ENCODE measurements at regions not wholly inside any gene's neighbourhood (a gene's known extent, or its start where the extent isn't known, plus 50 kb on each side); places are given as distances from the start of the nearest gene placed in this dataset.

- H3K36me3 ChIP-seq (replicated peaks in 1 of 2; ENCODE audit: insufficient read depth in 1 of 2, low read depth in 2 of 2): no peaks in the 10 kb centered on the region
- no peak overlapping the region for H3K27ac ChIP-seq
- ATAC-seq: no peak
- H3K4me3 ChIP-seq: no peak overlapping the region
- H3K9me3 ChIP-seq: no peaks in the 10 kb centered on the region
- 79 to 82% methylated on average over 14 of the region's 14 CpGs for WGBS, 2 donors
- no peak for DNase-seq
- no peaks in the 10 kb centered on the region for H3K27me3 ChIP-seq
- intact Hi-C loops (cut with DNase I): no loop called here
- peaks cover 17% of the 10 kb centered on the region for H3K4me1 ChIP-seq
- TF ChIP-seq, protein P1, sequence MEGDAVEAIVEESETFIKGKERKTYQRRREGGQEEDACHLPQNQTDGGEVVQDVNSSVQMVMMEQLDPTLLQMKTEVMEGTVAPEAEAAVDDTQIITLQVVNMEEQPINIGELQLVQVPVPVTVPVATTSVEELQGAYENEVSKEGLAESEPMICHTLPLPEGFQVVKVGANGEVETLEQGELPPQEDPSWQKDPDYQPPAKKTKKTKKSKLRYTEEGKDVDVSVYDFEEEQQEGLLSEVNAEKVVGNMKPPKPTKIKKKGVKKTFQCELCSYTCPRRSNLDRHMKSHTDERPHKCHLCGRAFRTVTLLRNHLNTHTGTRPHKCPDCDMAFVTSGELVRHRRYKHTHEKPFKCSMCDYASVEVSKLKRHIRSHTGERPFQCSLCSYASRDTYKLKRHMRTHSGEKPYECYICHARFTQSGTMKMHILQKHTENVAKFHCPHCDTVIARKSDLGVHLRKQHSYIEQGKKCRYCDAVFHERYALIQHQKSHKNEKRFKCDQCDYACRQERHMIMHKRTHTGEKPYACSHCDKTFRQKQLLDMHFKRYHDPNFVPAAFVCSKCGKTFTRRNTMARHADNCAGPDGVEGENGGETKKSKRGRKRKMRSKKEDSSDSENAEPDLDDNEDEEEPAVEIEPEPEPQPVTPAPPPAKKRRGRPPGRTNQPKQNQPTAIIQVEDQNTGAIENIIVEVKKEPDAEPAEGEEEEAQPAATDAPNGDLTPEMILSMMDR (IDR thresholded peaks at IDR 0.05): no peak
- no peak for TF ChIP-seq POLR2A (IDR thresholded peaks at IDR 0.05)
Measured at GRCh38 chr15:62934236-62934971, 108.1 kb upstream of the TPM1 start.

- WGBS, 2 donors: 55 to 62% methylated on average over 8 to 12 of the region's 12 CpGs
- H3K27ac ChIP-seq: no peak overlapping the region
Measured at GRCh38 chr15:62935300-62936081, 107.1 kb upstream of the TPM1 start.

GRCh38 chr15:62938825-62939224 is 103.7 kb upstream of the TPM1 start:
- ATAC-seq: peak; percentile 61
- no peak overlapping the region for H3K27ac ChIP-seq
- no peak for DNase-seq
- H3K4me3 ChIP-seq: no peak overlapping the region
- 29 to 32% methylated on average over 3 of the region's 3 CpGs for WGBS, 2 donors
- TF ChIP-seq, protein P1 (IDR thresholded peaks at IDR 0.05): no peak
- no peak for TF ChIP-seq POLR2A (IDR thresholded peaks at IDR 0.05)
- intact Hi-C loops (cut with DNase I): no loop called here
- peaks cover 34% of the 10 kb centered on the region for H3K4me1 ChIP-seq
- H3K36me3 ChIP-seq (replicated peaks in 1 of 2; ENCODE audit: insufficient read depth in 1 of 2, low read depth in 2 of 2): no peaks in the 10 kb centered on the region
- H3K9me3 ChIP-seq: no peaks in the 10 kb centered on the region
- H3K27me3 ChIP-seq: no peaks in the 10 kb centered on the region

More at GRCh38 chr15:62935300-62936081, 107.1 kb upstream of the TPM1 start:
- H3K27me3 ChIP-seq: no peaks in the 10 kb centered on the region
- no peak overlapping the region for H3K4me3 ChIP-seq
- TF ChIP-seq, protein P1 (IDR thresholded peaks at IDR 0.05): no peak
- no peak for TF ChIP-seq POLR2A (IDR thresholded peaks at IDR 0.05)
- intact Hi-C loops (cut with DNase I): no loop called here
- H3K4me1 ChIP-seq: peaks cover 27% of the 10 kb centered on the region
- ATAC-seq (no peak), DNase-seq (no peak)
- H3K9me3 ChIP-seq: no peaks in the 10 kb centered on the region
- no peaks in the 10 kb centered on the region for H3K36me3 ChIP-seq (replicated peaks in 1 of 2; ENCODE audit: insufficient read depth in 1 of 2, low read depth in 2 of 2)

- no peak for DNase-seq
- Histone ChIP-seq H3K27me3 (no peaks in the 10 kb centered on the region), H3K36me3 (replicated peaks in 1 of 2; ENCODE audit: insufficient read depth in 1 of 2, low read depth in 2 of 2) (no peaks in the 10 kb centered on the region), H3K27ac (peak overlapping the region in 2 of 4 donors; percentile 15 to 45), H3K9me3 (no peaks in the 10 kb centered on the region), H3K4me3 (no peak overlapping the region), H3K4me1 (peaks cover 34% of the 10 kb centered on the region)
- peak; percentile 14 for ATAC-seq
- WGBS, 2 donors: 77 to 82% methylated on average over 4 of the region's 4 CpGs
- TF ChIP-seq, protein P1 (IDR thresholded peaks at IDR 0.05): no peak
- no peak for TF ChIP-seq POLR2A (IDR thresholded peaks at IDR 0.05)
- intact Hi-C loops (cut with DNase I): no loop called here
Measured at GRCh38 chr15:62940093-62940754, 102.3 kb upstream of the TPM1 start.

Data from body of pancreas (tissue), 4 donors.